Muscle of leg (tissue), 3 donors: ENCODE measurements at regions not wholly inside any gene's neighbourhood (a gene's known extent, or its start where the extent isn't known, plus 50 kb on each side); places are given as distances from the start of the nearest gene placed in this dataset.
A peak's percentile ranks its signal among the peaks of the same experiment; 100 is the strongest.

Experiments used
- DNase-seq: peaks from one replicate; pipeline ENCODE4 v3.0.0; 2013
- H3K27ac ChIP-seq: one replicate; pipeline ENCODE4 v1.5.1; 2013; ENCODE audit warnings: mild to moderate bottlenecking, low read length, control low read depth
- H3K27me3 ChIP-seq: one replicate; pipeline ENCODE4 v1.6.1; 2013; ENCODE audit warnings: low read length; ENCODE audit not compliant: control insufficient read depth, insufficient read depth
- H3K36me3 ChIP-seq: one replicate; pipeline ENCODE4 v1.6.1; 2013; ENCODE audit warnings: low read length; ENCODE audit not compliant: control insufficient read depth, insufficient read depth
- H3K4me1 ChIP-seq: one replicate; pipeline ENCODE4 v1.6.1; 2013; ENCODE audit warnings: low read length; ENCODE audit not compliant: control insufficient read depth, insufficient read depth
- H3K4me3 ChIP-seq: one replicate; pipeline ENCODE4 v1.5.1; 2013; ENCODE audit warnings: low read length, control low read depth
- H3K9me3 ChIP-seq: replicated peaks from 2 replicates; pipeline ENCODE4 v1.6.1; 2013; ENCODE audit warnings: low read depth, low read length; ENCODE audit not compliant: control insufficient read depth
- WGBS: methylation state at CpG from one replicate; pipeline ENCODE4 v1.1.5; 2013; ENCODE audit warnings: missing lambda C conversion rate; ENCODE audit not compliant: insufficient coverage; 5-methylcytosine and 5-hydroxymethylcytosine counted together

- H3K9me3 ChIP-seq: no peaks in the 10 kb centered on the region
- no peak overlapping the region for H3K4me3 ChIP-seq
- WGBS: no CpG with 5 or more reads among the region's 1 CpG
- H3K4me1 ChIP-seq: peaks cover 8% of the 10 kb centered on the region
- DNase-seq: no peak
- H3K27ac ChIP-seq: no peak overlapping the region
- H3K36me3 ChIP-seq: no peaks in the 10 kb centered on the region
- peaks cover 7% of the 10 kb centered on the region for H3K27me3 ChIP-seq
Measured at GRCh38 chr7:54885285-54885684, 126.3 kb upstream of the SEC61G start.

GRCh38 chr7:54888067-54888733 lies 129.2 kb upstream of the SEC61G start:
- Histone ChIP-seq H3K27ac (peak overlapping the region; percentile 42), H3K9me3 (no peaks in the 10 kb centered on the region), H3K27me3 (peaks cover 7% of the 10 kb centered on the region), H3K4me3 (peak overlapping the region; percentile 35), H3K4me1 (peaks cover 8% of the 10 kb centered on the region), H3K36me3 (no peaks in the 10 kb centered on the region)
- peak; percentile 63 for DNase-seq
- 1% methylated on average over 16 of the region's 26 CpGs for WGBS

DNA sequence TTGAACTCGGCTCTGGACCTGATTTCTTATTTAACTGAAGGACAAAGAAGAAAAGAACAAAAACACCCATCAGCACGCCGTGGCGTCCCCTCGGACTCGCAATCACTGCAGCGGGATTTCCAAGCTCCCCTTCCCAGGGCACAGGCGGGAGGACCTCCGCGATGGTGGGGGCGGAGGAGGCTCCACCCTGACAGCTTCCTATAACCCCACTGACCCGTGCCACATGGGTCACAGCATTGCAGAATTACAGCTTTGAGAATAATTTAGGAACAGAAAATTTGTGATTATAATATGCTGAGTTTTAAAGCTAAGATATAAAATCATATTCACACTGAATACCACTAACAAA lies 129.7 kb upstream of the SEC61G start:
- peak overlapping the region; percentile 35 for H3K4me3 ChIP-seq
- peaks cover 8% of the 10 kb centered on the region for H3K4me1 ChIP-seq
- H3K36me3 ChIP-seq: no peaks in the 10 kb centered on the region
- no CpG with 5 or more reads among the region's 12 CpGs for WGBS
- no peak for DNase-seq
- no peaks in the 10 kb centered on the region for H3K9me3 ChIP-seq
- H3K27me3 ChIP-seq: peaks cover 7% of the 10 kb centered on the region
- H3K27ac ChIP-seq: peak overlapping the region; percentile 42

GRCh38 chr7:54897891-54898290 lies 120.9 kb upstream of the EGFR start:
- Histone ChIP-seq H3K36me3 (no peaks in the 10 kb centered on the region), H3K27me3 (no peaks in the 10 kb centered on the region), H3K4me1 (no peaks in the 10 kb centered on the region), H3K4me3 (no peak overlapping the region), H3K27ac (no peak overlapping the region), H3K9me3 (no peaks in the 10 kb centered on the region)
- no CpG with 5 or more reads among the region's 2 CpGs for WGBS
- no peak for DNase-seq

DNA sequence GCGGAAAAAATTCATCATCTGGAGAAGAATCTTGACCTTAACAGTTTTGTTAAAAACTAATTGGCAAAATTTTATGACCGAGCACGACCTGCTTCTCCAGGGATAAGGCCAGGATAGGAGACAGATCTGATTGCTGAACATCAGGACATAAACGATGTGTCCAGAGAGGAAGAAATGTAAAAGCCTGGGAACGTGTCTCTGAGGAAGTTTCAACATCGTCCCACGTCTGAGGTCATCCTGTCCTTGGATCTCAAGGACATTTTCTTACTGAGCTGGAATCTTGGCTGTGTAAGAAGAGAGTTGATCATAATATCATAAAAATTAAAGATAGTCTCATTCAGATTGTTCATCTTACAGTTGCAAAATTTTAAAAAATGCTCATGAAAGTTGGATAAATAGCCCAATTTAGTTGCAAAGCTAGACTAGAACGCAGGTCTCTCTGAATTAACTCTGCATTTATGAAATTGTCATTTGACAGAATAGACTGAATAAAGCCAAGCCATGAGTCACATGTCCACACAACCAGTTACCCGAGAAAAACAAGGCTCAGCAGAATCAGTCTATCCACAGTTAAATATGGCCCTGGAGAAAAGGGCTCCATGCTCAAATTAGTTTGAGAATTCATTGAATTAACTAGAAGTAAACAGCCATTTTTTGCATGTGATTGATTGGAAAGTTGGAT lies 120.0 kb upstream of the EGFR start:
- 48% methylated on average over 5 of the region's 9 CpGs for WGBS
- peak; percentile 26 for DNase-seq
- H3K36me3 ChIP-seq: no peaks in the 10 kb centered on the region
- H3K4me1 ChIP-seq: no peaks in the 10 kb centered on the region
- no peaks in the 10 kb centered on the region for H3K27me3 ChIP-seq
- H3K4me3 ChIP-seq: no peak overlapping the region
- H3K27ac ChIP-seq: no peak overlapping the region
- H3K9me3 ChIP-seq: no peaks in the 10 kb centered on the region

DNA sequence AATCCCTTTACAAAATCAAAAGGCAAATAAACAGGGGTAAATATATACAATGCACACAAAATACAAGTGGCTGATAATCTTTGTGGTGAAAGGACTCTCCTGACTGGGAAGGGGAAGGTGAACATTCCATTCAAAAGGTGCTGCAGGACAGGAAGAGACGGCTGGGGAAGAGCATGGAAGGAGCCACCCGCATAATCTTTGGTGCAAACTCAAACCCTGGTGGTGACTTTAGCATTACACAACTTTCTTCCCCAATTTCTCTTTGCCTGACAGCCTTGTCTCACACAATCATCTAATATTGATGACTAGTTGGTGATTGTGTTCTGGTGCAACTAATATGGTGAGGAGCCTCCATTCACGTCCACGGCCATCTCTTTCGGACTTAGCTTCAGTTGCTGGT lies 117.0 kb upstream of the EGFR start:
- Histone ChIP-seq H3K4me3 (no peak overlapping the region), H3K27ac (no peak overlapping the region), H3K4me1 (no peaks in the 10 kb centered on the region), H3K27me3 (no peaks in the 10 kb centered on the region), H3K9me3 (no peaks in the 10 kb centered on the region), H3K36me3 (no peaks in the 10 kb centered on the region)
- DNase-seq: no peak
- WGBS: 100% methylated on average over 3 of the region's 5 CpGs

DNA sequence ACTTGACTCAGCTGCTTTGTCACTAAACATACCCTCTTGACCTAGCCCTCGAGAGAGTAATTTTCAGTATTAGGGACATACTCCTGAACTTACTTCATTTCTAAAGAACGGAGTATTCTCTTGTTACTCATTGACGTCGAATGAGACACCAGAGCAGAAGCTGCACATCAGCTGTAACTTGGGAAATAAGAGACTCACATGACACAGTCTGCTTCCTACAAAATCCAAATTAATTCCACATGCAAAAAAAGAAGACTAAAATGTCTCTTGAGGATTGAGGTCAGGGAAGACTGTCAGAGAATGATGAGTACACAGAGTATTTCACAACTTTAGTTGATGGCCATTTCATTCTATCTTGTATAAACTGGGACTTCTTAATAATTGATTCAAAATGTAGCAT lies 114.7 kb upstream of the EGFR start:
- Histone ChIP-seq H3K9me3 (no peaks in the 10 kb centered on the region), H3K4me1 (no peaks in the 10 kb centered on the region), H3K4me3 (no peak overlapping the region), H3K27me3 (no peaks in the 10 kb centered on the region), H3K27ac (peak overlapping the region; percentile 20), H3K36me3 (no peaks in the 10 kb centered on the region)
- WGBS: no CpG with 5 or more reads among the region's 4 CpGs
- peak; percentile 85 for DNase-seq

DNA sequence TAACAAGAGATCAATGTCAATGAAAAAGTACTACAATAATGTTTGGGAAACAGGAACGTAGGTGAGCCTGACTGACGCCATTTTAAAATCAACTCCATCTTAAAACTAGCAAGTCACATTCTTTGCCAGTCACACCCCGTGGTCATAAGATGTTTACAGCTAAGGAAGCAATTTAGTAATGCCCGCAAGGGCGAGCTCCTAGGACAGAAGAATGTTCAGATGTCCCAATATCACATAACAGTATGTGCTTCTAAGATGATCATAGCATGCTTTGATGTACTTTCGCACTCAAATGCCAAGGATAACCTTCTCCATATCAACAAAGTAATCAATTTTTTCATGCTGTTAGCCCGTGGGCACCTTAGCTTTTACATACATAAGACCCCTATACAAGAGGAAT lies 113.8 kb upstream of the EGFR start:
- 74% methylated on average over 2 of the region's 7 CpGs for WGBS
- H3K36me3 ChIP-seq: no peaks in the 10 kb centered on the region
- H3K9me3 ChIP-seq: peaks cover under 1% of the 10 kb centered on the region
- no peaks in the 10 kb centered on the region for H3K27me3 ChIP-seq
- no peaks in the 10 kb centered on the region for H3K4me1 ChIP-seq
- no peak overlapping the region for H3K4me3 ChIP-seq
- no peak overlapping the region for H3K27ac ChIP-seq
- no peak for DNase-seq

DNA sequence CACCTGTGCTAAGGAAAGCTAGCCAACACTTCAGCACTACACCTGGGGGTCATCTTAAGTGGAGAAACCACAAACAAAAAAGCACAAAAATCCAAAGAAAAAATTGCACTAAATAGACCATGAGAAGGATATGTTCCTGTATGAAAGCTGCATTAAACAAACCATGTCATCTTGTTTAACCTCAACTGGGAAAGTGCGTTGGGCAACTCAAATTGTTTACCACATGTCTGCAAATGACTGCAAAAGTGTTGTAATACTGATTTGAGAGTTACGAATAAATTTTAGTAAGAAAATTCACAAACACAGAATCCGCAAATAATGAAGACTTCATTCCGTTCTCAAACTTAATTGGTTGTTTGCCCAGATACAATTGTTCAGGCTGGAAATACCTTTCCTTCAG lies 111.9 kb upstream of the EGFR start:
- Histone ChIP-seq H3K4me3 (no peak overlapping the region), H3K27ac (no peak overlapping the region), H3K9me3 (peaks cover 2% of the 10 kb centered on the region), H3K36me3 (no peaks in the 10 kb centered on the region), H3K27me3 (no peaks in the 10 kb centered on the region), H3K4me1 (no peaks in the 10 kb centered on the region)
- DNase-seq: no peak
- no CpG with 5 or more reads among the region's 4 CpGs for WGBS

- DNase-seq: no peak
- H3K27me3 ChIP-seq: no peaks in the 10 kb centered on the region
Measured at GRCh38 chr7:54907981-54908380, 110.8 kb upstream of the EGFR start.

More at GRCh38 chr7:54907981-54908380, 110.8 kb upstream of the EGFR start:
- H3K4me3 ChIP-seq: no peak overlapping the region
- H3K9me3 ChIP-seq: peaks cover 2% of the 10 kb centered on the region
- no peaks in the 10 kb centered on the region for H3K36me3 ChIP-seq
- H3K27ac ChIP-seq: no peak overlapping the region
- no peaks in the 10 kb centered on the region for H3K4me1 ChIP-seq
